NOMO-1 (cell line): ENCODE measurements at regions not wholly inside any gene's neighbourhood (a gene's known extent, or its start where the extent isn't known, plus 50 kb on each side); places are given as distances from the start of the nearest gene placed in this dataset.

ENCODE experiments used
- DNase-seq, 2 experiments: peaks; one replicate each; lab custom pipeline; 2025; ENCODE audit not compliant: unreplicated experiment in 2 of 2; lab: John Stamatoyannopoulos, UW

GRCh38 chr4:41451961-41452360 lies 86.0 kb upstream of the LIMCH1 start:
- no peak for DNase-seq

GRCh38 chr4:41452484-41453225 lies 85.3 kb upstream of the LIMCH1 start:
- DNase-seq = peak in 1 of 2 experiments; percentile 3

- DNase-seq = no peak
Observed at GRCh38 chr4:41454423-41454822, 83.5 kb upstream of the LIMCH1 start.

- DNase-seq = no peak
Observed at GRCh38 chr4:41455206-41455605, 82.8 kb upstream of the LIMCH1 start.

- DNase-seq = no peak
Observed at GRCh38 chr4:41456559-41457101, 81.3 kb upstream of the LIMCH1 start.

- DNase-seq = no peak
Observed at GRCh38 chr4:41458689-41459088, 79.3 kb upstream of the LIMCH1 start.

GRCh38 chr4:41460641-41461040 lies 77.3 kb upstream of the LIMCH1 start:
- DNase-seq = no peak

- DNase-seq = no peak
Observed at GRCh38 chr4:41461780-41462307, 76.1 kb upstream of the LIMCH1 start.

GRCh38 chr4:41465146-41465761 lies 72.7 kb upstream of the LIMCH1 start:
- DNase-seq = no peak

GRCh38 chr4:41466249-41466648 lies 71.7 kb upstream of the LIMCH1 start:
- no peak for DNase-seq

- no peak for DNase-seq
Observed at GRCh38 chr4:41468122-41468521, 69.8 kb upstream of the LIMCH1 start.

- no peak for DNase-seq
Observed at GRCh38 chr4:41471126-41472071, 66.6 kb upstream of the LIMCH1 start.

GRCh38 chr4:41472081-41472480 lies 65.9 kb upstream of the LIMCH1 start:
- no peak for DNase-seq

GRCh38 chr4:41473176-41473575 lies 64.8 kb upstream of the LIMCH1 start:
- DNase-seq = no peak

- no peak for DNase-seq
Observed at GRCh38 chr4:41475402-41475801, 62.6 kb upstream of the LIMCH1 start.

GRCh38 chr4:41476310-41476885 lies 61.6 kb upstream of the LIMCH1 start:
- DNase-seq = no peak

GRCh38 chr4:41477181-41477905 lies 60.6 kb upstream of the LIMCH1 start:
- no peak for DNase-seq

GRCh38 chr4:41478518-41478917 lies 59.4 kb upstream of the LIMCH1 start:
- no peak for DNase-seq

- no peak for DNase-seq
Observed at GRCh38 chr4:41480896-41481311, 57.1 kb upstream of the LIMCH1 start.

GRCh38 chr4:41483771-41484170 lies 54.2 kb upstream of the LIMCH1 start:
- DNase-seq = no peak
